ENCODE measurements at regions not wholly inside any gene's neighbourhood (a gene's known extent, or its start where the extent isn't known, plus 50 kb on each side); places are given as distances from the start of the nearest gene placed in this dataset.
"Not testable (repeated sequence)": the region's sequence is repeated elsewhere in the genome, so short reads cannot be mapped to it uniquely, and the experiment has no call there.

GRCh38 chr7:136412952-136413351 is 435.8 kb upstream of the MTPN start:
- DNase-seq (ENCODE audit: low spot score), result no peak

GRCh38 chr7:136405931-136406777 is 429.0 kb upstream of the MTPN start:
- peak; percentile 41 for DNase-seq (ENCODE audit: low spot score)

- DNase-seq (ENCODE audit: low spot score), result no peak
Observed at GRCh38 chr7:136403591-136403990, 426.4 kb upstream of the MTPN start.

DNA sequence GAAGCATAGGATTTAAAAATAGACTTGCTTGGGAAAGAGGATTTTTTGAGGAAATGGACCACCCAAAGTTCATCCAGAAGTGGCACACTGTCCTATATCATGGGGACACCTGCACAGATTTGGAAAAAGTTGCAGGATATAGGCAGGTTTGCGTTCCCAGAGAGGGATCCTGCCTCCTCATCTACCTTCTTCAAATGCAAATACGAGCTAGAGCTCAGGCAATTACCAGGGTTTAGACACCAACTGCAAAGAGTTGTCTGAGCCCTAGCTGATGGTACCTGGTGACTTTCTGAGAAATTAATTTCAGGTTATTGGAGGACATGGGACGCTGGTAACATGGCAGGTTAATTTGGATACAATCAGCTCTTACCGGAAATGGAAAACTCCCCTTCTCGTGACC is 423.7 kb upstream of the MTPN start:
- no peak for DNase-seq (ENCODE audit: low spot score)

GRCh38 chr7:136399385-136399784 is 422.2 kb upstream of the MTPN start:
- DNase-seq (ENCODE audit: low spot score), result no peak

DNA sequence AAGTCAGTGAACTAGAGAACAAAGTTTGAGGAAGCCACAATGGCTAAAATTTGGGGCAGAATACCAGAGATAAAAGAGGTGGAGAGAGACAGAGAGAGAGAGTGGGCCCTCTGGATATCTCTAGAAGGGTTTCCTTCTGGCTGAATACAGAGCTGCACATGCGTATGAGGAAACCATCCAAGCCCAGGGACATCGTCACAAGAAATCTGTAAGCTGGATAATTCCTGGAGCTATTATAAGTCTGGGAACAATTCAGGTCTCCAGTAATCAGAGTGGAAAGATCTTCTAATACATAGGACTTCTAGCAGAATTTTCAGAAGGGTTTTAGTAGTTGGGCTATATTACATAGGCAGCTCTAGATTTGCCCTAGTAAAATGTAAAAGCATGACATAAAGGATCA is 415.7 kb upstream of the MTPN start:
- DNase-seq (ENCODE audit: low spot score), result no peak

GRCh38 chr7:136391371-136391770 is 414.2 kb upstream of the MTPN start:
- DNase-seq (ENCODE audit: low spot score), result no peak

- DNase-seq (ENCODE audit: low spot score), result no peak
Observed at GRCh38 chr7:136389933-136390332, 412.8 kb upstream of the MTPN start.

- DNase-seq (ENCODE audit: low spot score), result no peak
Observed at GRCh38 chr7:136386876-136387275, 409.7 kb upstream of the MTPN start.

- DNase-seq (ENCODE audit: low spot score), result not testable (repeated sequence)
Observed at GRCh38 chr7:136371409-136371808, 394.2 kb upstream of the MTPN start.

- no peak for DNase-seq (ENCODE audit: low spot score)
Observed at GRCh38 chr7:136370137-136370536, 393.0 kb upstream of the MTPN start.

- DNase-seq (ENCODE audit: low spot score), result no peak
Observed at GRCh38 chr7:136369225-136369624, 392.1 kb upstream of the MTPN start.

GRCh38 chr7:136359333-136359903 is 382.3 kb upstream of the MTPN start:
- DNase-seq (ENCODE audit: low spot score), result no peak

- no peak for DNase-seq (ENCODE audit: low spot score)
Observed at GRCh38 chr7:136353287-136353686, 376.1 kb upstream of the MTPN start.

DNA sequence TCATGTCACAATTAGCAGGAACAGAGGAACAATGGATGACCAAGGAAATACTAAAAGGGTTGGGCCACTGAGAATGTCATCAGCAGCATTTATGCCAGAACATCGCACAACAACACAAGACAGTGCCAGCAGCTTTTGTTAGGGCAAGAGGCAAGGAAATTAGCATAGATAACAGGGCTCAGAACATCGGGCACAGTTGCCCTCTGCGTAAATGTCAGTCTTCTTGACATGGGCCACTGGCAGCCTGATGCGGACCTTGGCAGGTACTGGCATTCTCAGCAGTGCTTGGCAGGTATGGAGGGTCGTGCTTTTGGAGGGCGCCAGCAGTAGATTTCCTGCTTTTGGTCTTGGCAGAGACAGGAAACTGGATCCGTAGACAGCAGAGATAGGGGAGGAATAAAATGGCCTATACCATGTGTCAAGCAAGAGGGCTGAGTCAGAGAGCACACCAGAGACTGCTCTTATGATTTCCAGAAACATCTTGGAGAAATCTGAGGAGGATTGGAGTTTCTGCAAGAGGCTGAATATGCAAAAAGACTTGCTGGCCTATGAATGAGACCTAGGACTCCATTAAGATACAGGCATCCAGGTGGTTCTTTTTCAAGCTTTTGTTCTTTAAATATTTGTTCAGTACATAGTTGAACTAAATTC is 371.5 kb upstream of the MTPN start:
- no peak for DNase-seq (ENCODE audit: low spot score)

GRCh38 chr7:136348142-136348541 is 371.0 kb upstream of the MTPN start:
- DNase-seq (ENCODE audit: low spot score), result no peak

DNA sequence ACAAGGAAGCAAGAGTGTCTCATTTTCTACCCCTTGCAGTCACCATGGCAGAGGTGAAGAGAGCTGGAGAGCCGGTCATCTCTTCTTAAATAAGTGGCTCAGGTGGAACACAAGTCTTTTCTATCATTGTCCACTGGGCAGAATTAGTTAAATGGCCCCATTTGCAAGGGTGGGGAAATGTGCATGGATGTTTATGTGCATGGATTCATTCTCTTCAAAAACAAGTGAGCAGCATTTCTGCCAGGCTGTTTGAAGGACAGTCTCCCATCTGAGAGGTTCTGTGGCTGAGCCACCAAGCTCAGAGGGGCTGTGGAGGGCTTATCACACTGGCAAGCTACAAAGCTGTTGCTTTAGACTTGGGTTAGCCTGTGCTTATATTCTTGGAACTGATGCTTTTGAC is 370.3 kb upstream of the MTPN start:
- DNase-seq (ENCODE audit: low spot score), result no peak

DNA sequence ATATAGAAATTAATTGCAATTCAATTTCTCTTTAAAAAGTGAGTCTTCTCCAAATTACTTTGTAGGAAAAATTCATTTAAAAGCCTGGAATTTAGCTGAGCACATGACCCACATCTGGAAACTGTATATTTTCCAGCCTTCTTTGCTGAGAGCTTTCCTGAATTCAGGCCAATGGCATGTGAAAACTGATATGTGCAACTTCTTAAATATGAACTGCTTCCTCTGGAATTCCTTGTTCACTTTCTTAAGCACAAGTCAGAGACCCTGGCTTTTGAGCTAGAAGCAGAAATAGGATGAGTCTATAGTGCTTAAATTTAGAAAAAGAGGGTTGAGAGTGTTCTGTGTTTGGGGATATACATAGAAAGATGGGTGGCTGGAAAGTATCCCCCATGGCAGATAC is 365.1 kb upstream of the MTPN start:
- DNase-seq (ENCODE audit: low spot score), result no peak

- DNase-seq (ENCODE audit: low spot score), result no peak
Observed at GRCh38 chr7:136339464-136339863, 362.3 kb upstream of the MTPN start.

DNA sequence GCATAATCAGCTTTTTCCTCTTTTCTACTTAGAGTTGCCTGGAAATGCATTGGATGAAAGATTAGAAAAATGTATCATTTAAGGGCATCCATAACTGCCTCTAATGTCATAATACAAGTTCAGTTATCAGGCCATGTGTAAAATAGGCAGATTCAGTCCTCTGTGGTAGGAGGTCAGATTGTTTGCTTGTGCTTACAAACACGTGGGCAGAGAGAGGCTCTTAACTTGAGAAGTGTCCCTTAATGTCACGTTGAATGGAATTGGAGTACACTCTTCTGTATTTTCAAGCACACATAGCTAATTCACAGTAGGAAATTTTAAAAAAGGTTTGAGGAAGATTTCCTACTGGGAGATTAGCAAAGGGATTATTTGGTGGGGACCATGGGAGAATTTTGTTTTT is 359.8 kb upstream of the MTPN start:
- DNase-seq (ENCODE audit: low spot score), result no peak

DNA sequence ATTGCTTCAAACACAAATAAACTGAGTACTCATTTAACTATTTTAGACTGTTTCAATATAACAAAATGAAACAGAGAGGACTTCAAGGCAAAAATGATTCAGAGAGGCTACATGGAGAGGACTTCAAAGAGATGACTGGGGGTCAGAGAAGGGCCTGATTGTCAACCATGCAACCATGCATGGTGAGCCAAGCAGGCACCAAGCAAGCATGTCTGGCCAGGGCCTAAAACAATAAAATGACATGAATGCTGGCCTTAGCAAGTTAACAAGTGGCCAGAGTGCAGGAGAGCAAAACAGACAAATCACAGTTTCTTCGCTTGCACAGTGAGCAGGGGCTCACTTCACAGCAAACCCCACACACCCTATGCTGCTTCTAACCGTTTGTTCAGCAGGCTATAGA is 356.5 kb upstream of the MTPN start:
- DNase-seq (ENCODE audit: low spot score), result no peak

DNA sequence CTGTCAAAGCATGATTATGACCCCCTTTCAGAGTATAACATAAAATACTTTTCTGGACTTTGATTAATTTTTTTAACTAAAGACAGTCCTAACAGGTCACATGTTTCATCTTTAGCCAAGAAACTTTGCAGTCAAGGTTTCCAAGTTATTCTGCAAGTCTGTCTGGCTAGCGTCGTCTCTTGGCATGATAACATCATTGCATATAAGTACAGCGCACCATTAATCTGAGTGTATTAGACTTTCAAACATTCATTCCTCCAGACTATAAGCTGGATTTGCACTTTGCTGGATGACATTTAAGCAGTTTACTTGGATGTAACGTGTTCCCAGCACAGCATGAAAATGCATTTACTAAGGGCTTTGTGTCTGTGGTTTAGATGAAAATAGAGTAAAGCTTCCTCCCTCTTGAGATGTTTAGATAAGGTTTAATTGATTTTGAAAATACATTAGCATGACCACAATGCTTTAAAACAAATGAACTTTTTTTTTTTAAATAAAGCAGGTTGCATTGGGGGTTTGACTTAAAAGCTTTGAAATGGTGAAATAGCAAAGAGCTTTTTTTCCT is 349.0 kb upstream of the MTPN start:
- DNase-seq (ENCODE audit: low spot score), result no peak

- no peak for DNase-seq (ENCODE audit: low spot score)
Observed at GRCh38 chr7:136325578-136325977, 348.4 kb upstream of the MTPN start.
